Left lung (tissue), 4 donors: ENCODE measurements at regions not wholly inside any gene's neighbourhood (a gene's known extent, or its start where the extent isn't known, plus 50 kb on each side); places are given as distances from the start of the nearest gene placed in this dataset.

ENCODE experiments used
- ATAC-seq: fragments of 200-7000 bp; cut with Tn5 transposase; one replicate; pipeline ENCODE4 v1.9.1; 2020; ENCODE audit warnings: moderate library complexity
- DNase-seq, 4 donors: peaks; one replicate each; pipeline ENCODE4 v3.0.0-alpha.2; 2013 to 2020
- H3K27ac ChIP-seq, 2 donors: fragments of 200-600 bp; sonication (generic) in 1 of 2; one replicate each; pipeline versions ENCODE4 v1.5.0 to v1.8.0; 2020 to 2021
- H3K27me3 ChIP-seq, 2 donors: fragments of 200-600 bp; sonication (generic) in 1 of 2; one replicate each; pipeline versions ENCODE4 v1.5.0 to v1.8.0; 2020 to 2021
- H3K36me3 ChIP-seq, 2 donors: fragments of 200-600 bp; sonication (generic) in 1 of 2; one replicate each; pipeline versions ENCODE4 v1.5.0 to v1.8.0; 2020 to 2021
- H3K4me1 ChIP-seq, 2 donors: fragments of 200-600 bp; one replicate each; pipeline ENCODE4 v1.8.0; 2021
- H3K4me3 ChIP-seq, 2 donors: fragments of 200-600 bp; sonication (generic) in 1 of 2; one replicate each; pipeline versions ENCODE4 v1.5.0 to v1.8.0; 2020 to 2021; ENCODE audit warnings: mild to moderate bottlenecking in 1 of 2
- H3K9me3 ChIP-seq, 2 donors: fragments of 200-600 bp; sonication (generic) in 1 of 2; one replicate each; pipeline versions ENCODE4 v1.5.0 to v1.8.0; 2020 to 2021
- CTCF ChIP-seq, 2 donors: fragments of 200-600 bp; sonication (generic) in 1 of 2; IDR thresholded peaks; one replicate each; pipeline versions ENCODE4 v1.5.0 to v1.8.0; 2021; ENCODE audit warnings: antibody characterized with exemption in 2 of 2
- intact Hi-C, 2 donors: fragments of 100-400 bp; cut with DNase I; formaldehyde crosslinking; loops; one replicate each; pipeline versions ENCODE4 v1.11.2 to v1.14.2; 2022
- donor health status: DM: no; HTN: yes; CAD: no.
- donor health status: DM: no; HTN: no; CAD: no.

- peaks cover 0 to 18% of the 10 kb centered on the region in 2 donors for H3K9me3 ChIP-seq
- no peak for ATAC-seq
- H3K4me1 ChIP-seq, result no peaks in the 10 kb centered on the region
- H3K36me3 ChIP-seq, result no peaks in the 10 kb centered on the region
- intact Hi-C loops, result no loop called here
- peak in 1 of 4 donors; percentile 21 for DNase-seq
- TF ChIP-seq CTCF (IDR thresholded peaks at IDR 0.05), result no peak
- no peak overlapping the region for H3K4me3 ChIP-seq
- H3K27me3 ChIP-seq, result no peaks in the 10 kb centered on the region
- H3K27ac ChIP-seq, result no peak overlapping the region
These were observed 170.0 kb downstream of the BCL11B start for GRCh38 chr14:99101855-99102461.

DNA sequence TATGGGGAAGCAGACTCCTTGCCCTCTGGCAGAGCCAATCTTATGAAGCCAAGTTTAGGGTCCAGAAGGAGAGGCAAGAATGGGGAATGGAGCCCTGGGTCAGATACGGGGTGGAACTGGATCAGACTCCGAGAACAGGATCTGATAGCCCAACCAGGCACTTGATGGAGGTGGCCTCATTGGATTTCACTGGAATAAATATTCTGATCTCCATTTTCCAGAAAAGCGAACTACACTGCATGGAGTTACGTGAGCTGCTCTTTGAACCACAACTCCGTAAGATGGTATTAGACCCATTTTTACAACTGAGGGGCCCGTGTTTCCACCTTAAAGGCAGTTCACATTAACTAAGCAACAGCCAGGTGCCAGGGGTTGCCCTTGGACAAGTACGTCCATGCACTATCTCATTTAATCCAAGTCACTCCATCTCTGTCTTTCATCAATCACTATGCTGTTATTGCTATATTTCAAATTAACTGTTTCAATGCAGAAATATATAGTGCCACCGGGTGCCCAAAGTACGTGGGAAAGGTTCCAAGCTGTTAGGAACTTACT is 155.2 kb downstream of the BCL11B start:
- Histone ChIP-seq H3K4me1 (peaks cover 0 to 4% of the 10 kb centered on the region in 2 donors), H3K9me3 (peaks cover 0 to 3% of the 10 kb centered on the region in 2 donors), H3K27ac (no peak overlapping the region), H3K27me3 (peaks cover 14 to 58% of the 10 kb centered on the region in 2 donors), H3K4me3 (no peak overlapping the region), H3K36me3 (no peaks in the 10 kb centered on the region)
- intact Hi-C loops, result no loop called here
- DNase-seq (no peak), ATAC-seq (no peak)
- no peak for TF ChIP-seq CTCF (IDR thresholded peaks at IDR 0.05)

GRCh38 chr14:99117671-99118045 is 154.3 kb downstream of the BCL11B start:
- ATAC-seq (no peak), DNase-seq (no peak)
- peaks cover 0 to 4% of the 10 kb centered on the region in 2 donors for H3K4me1 ChIP-seq
- intact Hi-C loops, result no loop called here
- no peaks in the 10 kb centered on the region for H3K36me3 ChIP-seq
- peaks cover 0 to 3% of the 10 kb centered on the region in 2 donors for H3K9me3 ChIP-seq
- H3K4me3 ChIP-seq, result no peak overlapping the region
- peaks cover 14 to 58% of the 10 kb centered on the region in 2 donors for H3K27me3 ChIP-seq
- no peak for TF ChIP-seq CTCF (IDR thresholded peaks at IDR 0.05)
- H3K27ac ChIP-seq, result no peak overlapping the region

- Histone ChIP-seq H3K9me3 (peaks cover 0 to 3% of the 10 kb centered on the region in 2 donors), H3K36me3 (no peaks in the 10 kb centered on the region), H3K4me3 (no peak overlapping the region), H3K27me3 (peaks cover 14 to 58% of the 10 kb centered on the region in 2 donors), H3K4me1 (peaks cover 0 to 4% of the 10 kb centered on the region in 2 donors), H3K27ac (no peak overlapping the region)
- TF ChIP-seq CTCF (IDR thresholded peaks at IDR 0.05), result no peak
- DNase-seq (peak in 2 of 4 donors; percentile 39 to 61), ATAC-seq (no peak)
- intact Hi-C loops, result no loop called here
These were observed 153.8 kb downstream of the BCL11B start for GRCh38 chr14:99118046-99118721.

DNA sequence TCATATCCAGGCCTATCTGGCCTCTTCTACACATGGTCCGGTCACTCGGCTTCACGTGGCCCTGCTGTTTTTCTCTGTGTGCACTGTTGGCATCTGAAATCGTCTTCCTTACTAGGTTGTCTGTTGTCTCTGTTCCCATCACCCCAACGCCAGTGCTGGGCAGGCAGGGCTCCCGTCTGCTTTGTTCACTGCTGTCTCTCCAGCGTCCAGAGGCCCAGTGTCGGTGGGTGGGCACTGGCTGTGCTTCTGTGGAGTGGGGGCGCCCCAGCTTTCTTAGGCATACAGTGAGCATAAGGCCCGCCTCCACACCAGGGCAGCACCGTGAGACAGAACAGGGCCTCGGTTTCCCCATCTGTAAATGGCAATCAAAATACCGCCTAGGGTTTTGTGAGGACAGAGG is 153.1 kb downstream of the BCL11B start:
- Histone ChIP-seq H3K4me1 (peaks cover 0 to 4% of the 10 kb centered on the region in 2 donors), H3K9me3 (peaks cover 0 to 3% of the 10 kb centered on the region in 2 donors), H3K27ac (no peak overlapping the region), H3K36me3 (no peaks in the 10 kb centered on the region), H3K4me3 (no peak overlapping the region), H3K27me3 (peaks cover 14 to 58% of the 10 kb centered on the region in 2 donors)
- no peak for DNase-seq
- TF ChIP-seq CTCF (IDR thresholded peaks at IDR 0.05), result no peak
- intact Hi-C loops, result no loop called here
- no peak for ATAC-seq
